GM18498 (cell line): ENCODE measurements at regions not wholly inside any gene's neighbourhood (a gene's known extent, or its start where the extent isn't known, plus 50 kb on each side); places are given as distances from the start of the nearest gene placed in this dataset.

Source experiments
- ATAC-seq: cut with Tn5 transposase; IDR thresholded peaks from one replicate; pipeline ENCODE4 v1.9.1; 2021; ENCODE audit warnings: mild to moderate bottlenecking, moderate library complexity; ENCODE audit not compliant: unreplicated experiment

GRCh38 chr2:107018366-107018765, 132.4 kb upstream of the ST6GAL2 start:
- no peak for ATAC-seq

DNA sequence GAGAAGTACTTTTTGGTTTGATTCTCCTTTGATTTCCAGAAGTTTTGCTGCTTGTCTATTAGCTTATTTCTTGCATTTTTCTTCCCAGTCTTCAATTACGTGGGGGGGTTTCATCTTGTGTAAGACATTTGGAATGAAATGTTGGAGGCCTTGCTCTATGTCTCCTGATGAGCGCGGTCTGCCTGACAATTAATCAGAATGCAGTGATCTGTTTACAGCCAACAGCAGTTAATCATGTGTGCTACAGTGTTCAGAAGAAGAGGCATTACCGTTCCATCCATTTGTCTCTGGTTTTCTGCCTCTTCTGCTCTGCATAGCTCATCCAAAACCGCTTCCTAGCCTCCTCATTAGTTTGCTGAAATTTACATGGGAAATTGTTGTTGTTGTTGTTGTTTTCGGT, 134.4 kb upstream of the ST6GAL2 start:
- no peak for ATAC-seq

DNA sequence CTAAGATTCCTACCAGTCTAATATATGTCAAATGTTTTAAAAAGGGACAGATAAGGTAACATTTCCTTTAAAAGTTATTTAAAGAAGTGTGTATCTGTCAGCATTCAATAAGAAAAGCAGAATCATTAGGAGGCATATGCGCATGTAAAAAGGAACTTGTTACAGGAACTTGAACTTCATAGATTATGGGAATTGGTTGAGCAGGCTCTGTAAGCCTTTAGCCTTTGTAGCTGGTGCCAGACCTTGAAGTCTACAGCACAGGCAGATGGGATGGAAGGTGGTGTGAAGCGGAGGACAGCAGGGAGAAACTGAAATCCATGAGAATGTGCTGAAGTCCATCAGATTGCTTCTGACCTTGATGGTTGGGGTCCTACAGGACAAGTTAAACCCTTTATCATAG, 138.3 kb upstream of the ST6GAL2 start:
- ATAC-seq = no peak

- no peak for ATAC-seq
Observed at GRCh38 chr2:107025291-107025857, 139.4 kb upstream of the ST6GAL2 start.

- no peak for ATAC-seq
Observed at GRCh38 chr2:107025869-107026380, 140.0 kb upstream of the ST6GAL2 start.

- ATAC-seq = no peak
Observed at GRCh38 chr2:107027205-107027604, 141.2 kb upstream of the ST6GAL2 start.

GRCh38 chr2:107027810-107028209, 141.8 kb upstream of the ST6GAL2 start:
- no peak for ATAC-seq

DNA sequence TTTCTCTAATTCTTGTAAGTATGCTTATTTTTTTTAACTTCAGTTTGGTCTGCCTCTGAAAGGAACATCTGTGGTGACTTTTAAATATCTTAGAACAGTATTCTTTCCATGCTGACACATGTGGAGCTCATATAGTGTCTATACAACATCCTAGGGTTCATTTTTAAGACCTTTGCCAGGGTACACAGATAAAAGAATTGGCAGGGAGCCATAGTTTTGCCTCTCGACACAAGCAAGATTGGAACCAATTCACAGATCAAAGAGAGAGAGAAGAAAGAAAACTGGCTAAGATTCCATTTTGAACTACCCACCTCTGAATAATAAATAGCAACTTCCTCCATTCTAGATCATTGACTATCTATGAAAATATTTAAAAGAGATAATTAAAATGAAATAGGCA, 142.7 kb upstream of the ST6GAL2 start:
- no peak for ATAC-seq

- ATAC-seq = no peak
Observed at GRCh38 chr2:107036293-107036692, 150.3 kb upstream of the ST6GAL2 start.

GRCh38 chr2:107062173-107062572, 176.2 kb upstream of the ST6GAL2 start:
- no peak for ATAC-seq

GRCh38 chr2:107062599-107063220, 176.7 kb upstream of the ST6GAL2 start:
- ATAC-seq = no peak

- no peak for ATAC-seq
Observed at GRCh38 chr2:107063228-107063627, 177.3 kb upstream of the ST6GAL2 start.

- no peak for ATAC-seq
Observed at GRCh38 chr2:107064750-107065149, 178.8 kb upstream of the ST6GAL2 start.

- no peak for ATAC-seq
Observed at GRCh38 chr2:107068069-107068916, 182.3 kb upstream of the ST6GAL2 start.

DNA sequence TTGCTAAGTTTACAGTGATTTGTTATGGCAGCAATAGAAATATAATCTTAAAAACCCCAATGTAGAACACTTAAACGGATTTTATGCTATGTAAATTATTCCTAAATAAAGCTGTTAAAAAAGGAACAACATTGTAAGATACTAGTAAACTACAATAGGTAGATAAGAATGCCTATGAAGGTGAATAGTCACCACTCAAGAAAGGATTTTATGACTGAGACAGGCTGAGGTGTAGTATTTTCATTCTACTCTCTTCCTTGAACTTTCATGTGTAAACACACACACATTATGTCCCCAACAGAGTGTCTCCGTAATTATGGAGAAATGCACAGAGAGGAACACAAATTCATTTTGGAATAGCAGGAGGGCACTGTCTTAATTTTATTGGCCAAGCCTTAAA, 183.9 kb upstream of the ST6GAL2 start:
- ATAC-seq = no peak

GRCh38 chr2:107072150-107072940, 186.4 kb upstream of the ST6GAL2 start:
- ATAC-seq = no peak

GRCh38 chr2:107078584-107078983, 192.6 kb upstream of the ST6GAL2 start:
- no peak for ATAC-seq

DNA sequence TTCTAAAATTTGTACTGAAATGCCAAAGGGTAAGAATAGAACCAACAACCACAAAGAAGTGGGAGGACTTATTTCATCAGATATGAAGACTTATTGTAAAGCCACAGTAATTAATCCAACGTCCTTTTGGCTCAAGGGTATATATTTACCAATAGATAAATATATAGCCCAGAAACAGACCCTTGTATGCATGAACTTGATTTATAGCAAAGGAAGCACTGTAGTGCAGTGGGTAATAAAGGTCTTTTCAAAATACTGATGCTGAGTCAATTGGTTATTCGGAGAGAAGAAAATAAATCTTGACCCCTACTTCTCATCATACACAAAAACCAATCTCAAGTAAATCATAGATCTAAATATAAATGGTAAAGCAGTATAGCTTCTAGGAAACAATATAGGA, 200.5 kb upstream of the ST6GAL2 start:
- no peak for ATAC-seq

DNA sequence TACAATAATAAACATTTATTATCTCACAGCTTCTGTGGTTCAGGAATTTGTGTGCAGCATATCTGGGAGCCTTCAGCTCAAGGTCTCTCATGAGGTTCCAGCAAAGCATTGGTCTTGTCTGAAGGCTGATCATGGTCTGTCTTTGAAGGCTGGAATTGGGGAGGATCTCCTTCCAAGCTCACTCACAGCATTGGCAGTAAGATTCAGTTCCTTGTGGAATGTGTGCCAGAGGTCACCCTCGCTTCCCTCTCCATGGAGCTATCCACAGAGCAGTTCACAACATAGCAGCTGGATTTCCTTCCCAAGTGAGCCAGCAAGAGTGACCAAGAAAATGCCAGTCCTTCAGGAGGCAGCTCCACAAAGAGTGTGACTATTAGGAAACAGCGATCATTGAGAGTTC, 202.2 kb upstream of the ST6GAL2 start:
- no peak for ATAC-seq

DNA sequence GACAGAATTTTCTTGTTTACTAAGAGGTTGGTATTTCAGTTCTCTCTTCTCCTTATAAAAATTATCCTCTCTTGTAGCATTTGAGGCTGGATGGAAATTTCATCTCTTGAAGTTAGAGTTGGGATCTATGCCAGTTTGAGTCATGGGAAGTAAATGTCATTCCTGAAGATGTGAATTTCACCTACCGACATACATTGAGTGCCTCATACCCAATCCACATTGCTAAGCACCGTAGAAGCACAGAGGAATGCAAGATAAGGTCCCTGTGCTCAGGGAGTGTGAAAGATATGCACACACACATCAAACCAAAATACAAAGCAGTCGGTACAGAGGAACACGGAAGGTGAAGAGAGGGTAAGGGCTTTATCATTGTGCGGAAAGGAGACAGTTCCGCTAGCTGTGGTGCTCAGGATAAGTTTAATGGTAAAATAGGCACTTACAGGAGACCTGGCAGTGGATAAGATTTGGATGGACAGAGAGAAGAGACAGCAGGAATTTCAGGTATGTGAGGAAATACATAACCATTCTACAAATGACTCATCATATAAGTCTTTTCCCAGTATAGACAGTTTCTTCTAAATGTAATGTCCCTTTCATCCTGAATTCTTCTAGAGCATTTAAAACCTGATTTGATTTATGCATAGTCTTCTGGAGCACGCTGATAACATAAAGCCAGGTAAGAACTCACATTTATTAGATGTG, 205.3 kb upstream of the ST6GAL2 start:
- ATAC-seq = no peak
